Psoas muscle (tissue), 7 donors: ENCODE measurements at regions not wholly inside any gene's neighbourhood (a gene's known extent, or its start where the extent isn't known, plus 50 kb on each side); places are given as distances from the start of the nearest gene placed in this dataset.

ENCODE experiments used
- ATAC-seq, 4 donors: fragments of 200-7000 bp; cut with Tn5 transposase; one replicate each; pipeline ENCODE4 v1.9.1; 2020; ENCODE audit warnings: moderate library complexity in 3 of 4, mild to moderate bottlenecking in 2 of 4
- DNase-seq, 2 donors: peaks; one replicate each; pipeline ENCODE4 v3.0.0-alpha.2; 2020
- H3K27ac ChIP-seq: fragments of 200-600 bp; one replicate; pipeline ENCODE4 v1.8.0; 2022
- H3K27me3 ChIP-seq, 3 donors: fragments of 200-600 bp in 1 of 3; one replicate each; pipeline versions ENCODE4 v1.6.1 to v1.8.0; 2013 to 2022; ENCODE audit warnings: low read length in 2 of 3, mild to moderate bottlenecking in 2 of 3, moderate library complexity in 1 of 3; ENCODE audit not compliant: insufficient read depth in 3 of 3
- H3K36me3 ChIP-seq, 2 donors: fragments of 200-600 bp in 1 of 2; one replicate each; pipeline versions ENCODE4 v1.6.1 to v1.8.0; 2013 to 2022; ENCODE audit warnings: low read depth in 1 of 2, mild to moderate bottlenecking in 1 of 2, moderate library complexity in 1 of 2; ENCODE audit not compliant: insufficient read depth in 1 of 2
- H3K4me1 ChIP-seq: fragments of 200-600 bp; one replicate; pipeline ENCODE4 v1.8.0; 2022
- H3K4me3 ChIP-seq: fragments of 200-600 bp; one replicate; pipeline ENCODE4 v1.8.0; 2022; ENCODE audit warnings: mild to moderate bottlenecking
- H3K9me3 ChIP-seq: fragments of 200-600 bp; one replicate; pipeline ENCODE4 v1.8.0; 2022
- CTCF ChIP-seq: fragments of 200-600 bp; IDR thresholded peaks from one replicate; pipeline ENCODE4 v1.8.0; 2022; ENCODE audit warnings: antibody characterized with exemption
- WGBS, 3 donors: extraction: QIAGEN DNeasy Blood & Tissue Kit; methylation state at CpG; one replicate each; pipeline versions ENCODE4 v1.1.6 to v1.1.7; 2013; 5-methylcytosine and 5-hydroxymethylcytosine counted together
- intact Hi-C, 2 donors: fragments of 100-400 bp; cut with DNase I; formaldehyde crosslinking; loops; one replicate each; pipeline versions ENCODE4 v1.11.0 to v1.14.2; 2022
- donor health status: healthy with polysubstance abuse.
- donor health status: DM: no; HTN: no; CAD: no; lungs with moderate emphysema.
- donor health status: Bipolar disorder and iron deficiency.
- donor health status: healthy.
- donor health status: DM: yes; HTN: yes; CAD: no.
- donor health status: DM: no; HTN: no; CAD: no.
- donor health status: DM: yes; HTN: yes; CAD: no.

- intact Hi-C loops = no loop called here
Measured at GRCh38 chr1:29709704-29710280, 473.5 kb downstream of the PTPRU start.

GRCh38 chr1:29708796-29709703, 472.7 kb downstream of the PTPRU start:
- DNase-seq = no peak
- no peak overlapping the region for H3K4me3 ChIP-seq
- intact Hi-C loops = no loop called here
- 43 to 48% (median 47%) methylated on average over 13 of the region's 13 CpGs for WGBS, 3 donors
- ATAC-seq = no peak
- no peak overlapping the region for H3K27ac ChIP-seq
- no peaks in the 10 kb centered on the region for H3K9me3 ChIP-seq
- H3K4me1 ChIP-seq = no peaks in the 10 kb centered on the region
- TF ChIP-seq CTCF = no peak
- H3K36me3 ChIP-seq = no peaks in the 10 kb centered on the region
- H3K27me3 ChIP-seq = peaks cover 0 to 36% (median 6%) of the 10 kb centered on the region in 3 donors

More at GRCh38 chr1:29709704-29710280, 473.5 kb downstream of the PTPRU start:
- DNase-seq = no peak
- no peaks in the 10 kb centered on the region for H3K4me1 ChIP-seq
- no peak overlapping the region for H3K27ac ChIP-seq
- H3K27me3 ChIP-seq = peaks cover 0 to 36% (median 4%) of the 10 kb centered on the region in 3 donors
- no peak for ATAC-seq
- no peaks in the 10 kb centered on the region for H3K9me3 ChIP-seq
- H3K36me3 ChIP-seq = no peaks in the 10 kb centered on the region
- WGBS, 3 donors = 44 to 51% (median 46%) methylated on average over 9 of the region's 9 CpGs
- H3K4me3 ChIP-seq = no peak overlapping the region
- TF ChIP-seq CTCF = no peak

GRCh38 chr1:29708381-29708780, 472.1 kb downstream of the PTPRU start:
- DNase-seq (peak in 1 of 2 donors; percentile 12), ATAC-seq (no peak)
- TF ChIP-seq CTCF = no peak
- no peak overlapping the region for H3K4me3 ChIP-seq
- no peaks in the 10 kb centered on the region for H3K4me1 ChIP-seq
- peaks cover 0 to 36% (median 6%) of the 10 kb centered on the region in 3 donors for H3K27me3 ChIP-seq
- no peak overlapping the region for H3K27ac ChIP-seq
- H3K9me3 ChIP-seq = no peaks in the 10 kb centered on the region
- WGBS, 3 donors = 75 to 100% (median 90%) methylated on average over 1 of the region's 1 CpG
- intact Hi-C loops = no loop called here
- H3K36me3 ChIP-seq = no peaks in the 10 kb centered on the region

GRCh38 chr1:29707796-29708195, 471.5 kb downstream of the PTPRU start:
- no peak overlapping the region for H3K4me3 ChIP-seq
- ATAC-seq = no peak
- peaks cover 0 to 36% (median 6%) of the 10 kb centered on the region in 3 donors for H3K27me3 ChIP-seq
- H3K4me1 ChIP-seq = no peaks in the 10 kb centered on the region
- no peak overlapping the region for H3K27ac ChIP-seq
- H3K9me3 ChIP-seq = no peaks in the 10 kb centered on the region
- intact Hi-C loops = no loop called here
- H3K36me3 ChIP-seq = no peaks in the 10 kb centered on the region
- DNase-seq = peak in 1 of 2 donors; percentile 29
- WGBS, 3 donors = 94 to 95% (median 94%) methylated on average over 9 of the region's 9 CpGs
- TF ChIP-seq CTCF = no peak
